ENCODE measurements at regions not wholly inside any gene's neighbourhood (a gene's known extent, or its start where the extent isn't known, plus 50 kb on each side); places are given as distances from the start of the nearest gene placed in this dataset.
"Not testable (repeated sequence)": the region's sequence is repeated elsewhere in the genome, so short reads cannot be mapped to it uniquely, and the experiment has no call there.

- Histone ChIP-seq H3K4me1 (ENCODE audit: insufficient read depth, low read length, poor library complexity, severe bottlenecking) (no peaks in the 10 kb centered on the region), H3K4me2 (ENCODE audit: low read length) (no peak overlapping the region), H3K4me3 (ENCODE audit: low read depth, low read length, poor library complexity, severe bottlenecking) (no peak overlapping the region), H3K79me2 (ENCODE audit: insufficient read depth, low read depth, low read length) (no peaks in the 10 kb centered on the region), H3K27ac (ENCODE audit: low read depth, low read length, poor library complexity, severe bottlenecking) (no peak overlapping the region), H4K20me1 (ENCODE audit: insufficient read depth, low read length) (no peaks in the 10 kb centered on the region), H2AFZ (ENCODE audit: low read length) (no peak overlapping the region), H3K36me3 (ENCODE audit: insufficient read depth, low read length) (no peaks in the 10 kb centered on the region), H3K9me2 (ENCODE audit: insufficient read depth, low read length) (no peaks in the 10 kb centered on the region), H3K9me3 (ENCODE audit: low read length) (no peaks in the 10 kb centered on the region)
- CTCF ChIA-PET (ENCODE audit: unreplicated experiment), result no interaction called here
- TF ChIP-seq CTCF (conservative IDR thresholded peaks at IDR 0.05; ENCODE audit: low read length) (no peak), EZH2phosphoT487 (IDR thresholded peaks at IDR 0.05; ENCODE audit: borderline replicate concordance, low read depth, low read length) (no peak)
- BruUV-seq (replicated peaks), result no TSS peak
- intact Hi-C loops (cut with micrococcal nuclease; ENCODE audit: unreplicated experiment), result no loop called here
- POLR2A ChIA-PET, result no interaction called here
- DNase-seq (ENCODE audit: low spot score), result no peak
Measured at GRCh38 chr20:4431446-4431845, 182.4 kb upstream of the ADRA1D start.

- H3K4me3 ChIP-seq (ENCODE audit: low read depth, low read length, poor library complexity, severe bottlenecking); POLR2A ChIA-PET; H4K20me1 ChIP-seq (ENCODE audit: insufficient read depth, low read length); H3K36me3 ChIP-seq (ENCODE audit: insufficient read depth, low read length); H3K79me2 ChIP-seq (ENCODE audit: insufficient read depth, low read depth, low read length); H3K9me2 ChIP-seq (ENCODE audit: insufficient read depth, low read length); DNase-seq (ENCODE audit: low spot score); H3K4me1 ChIP-seq (ENCODE audit: insufficient read depth, low read length, poor library complexity, severe bottlenecking); H3K27ac ChIP-seq (ENCODE audit: low read depth, low read length, poor library complexity, severe bottlenecking); H3K4me2 ChIP-seq (ENCODE audit: low read length); CTCF ChIA-PET (ENCODE audit: unreplicated experiment); H2AFZ ChIP-seq (ENCODE audit: low read length); intact Hi-C loops (cut with micrococcal nuclease; ENCODE audit: unreplicated experiment); H3K9me3 ChIP-seq (ENCODE audit: low read length); BruUV-seq (replicated peaks): not testable (repeated sequence)
Measured at GRCh38 chr20:4430826-4431225, 181.7 kb upstream of the ADRA1D start.

GRCh38 chr20:4427940-4428586 is 179.0 kb upstream of the ADRA1D start:
- H3K79me2 ChIP-seq (ENCODE audit: insufficient read depth, low read depth, low read length), result no peaks in the 10 kb centered on the region
- ChIA-PET CTCF (ENCODE audit: unreplicated experiment) (no interaction called here), POLR2A (interaction anchor here (0.7 kb wide), 1 partner anchor 25 kb away, joined by 3 read pairs; no protein-coding TSS in a partner anchor)
- no peak for DNase-seq (ENCODE audit: low spot score)
- no peak overlapping the region for H3K27ac ChIP-seq (ENCODE audit: low read depth, low read length, poor library complexity, severe bottlenecking)
- H4K20me1 ChIP-seq (ENCODE audit: insufficient read depth, low read length), result no peaks in the 10 kb centered on the region
- H2AFZ ChIP-seq (ENCODE audit: low read length), result no peak overlapping the region
- H3K4me1 ChIP-seq (ENCODE audit: insufficient read depth, low read length, poor library complexity, severe bottlenecking), result no peaks in the 10 kb centered on the region
- intact Hi-C loops (cut with micrococcal nuclease; ENCODE audit: unreplicated experiment), result no loop called here
- no peak overlapping the region for H3K4me2 ChIP-seq (ENCODE audit: low read length)
- no peaks in the 10 kb centered on the region for H3K36me3 ChIP-seq (ENCODE audit: insufficient read depth, low read length)
- no TSS peak for BruUV-seq (replicated peaks)
- no peaks in the 10 kb centered on the region for H3K9me3 ChIP-seq (ENCODE audit: low read length)
- H3K4me3 ChIP-seq (ENCODE audit: low read depth, low read length, poor library complexity, severe bottlenecking), result no peak overlapping the region
- H3K9me2 ChIP-seq (ENCODE audit: insufficient read depth, low read length), result no peaks in the 10 kb centered on the region
- TF ChIP-seq CTCF (conservative IDR thresholded peaks at IDR 0.05; ENCODE audit: low read length) (no peak), EZH2phosphoT487 (IDR thresholded peaks at IDR 0.05; ENCODE audit: borderline replicate concordance, low read depth, low read length) (no peak)
